Erythroblast (primary cell): ENCODE measurements at regions not wholly inside any gene's neighbourhood (a gene's known extent, or its start where the extent isn't known, plus 50 kb on each side); places are given as distances from the start of the nearest gene placed in this dataset.

Experiments used
- GATA1 ChIP-seq: IDR thresholded peaks from 2 replicates; pipeline ENCODE4 v1.6.1; 2011; ENCODE audit warnings: low read depth, mild to moderate bottlenecking, control low read depth, low read length, moderate library complexity
- POLR2A ChIP-seq: IDR thresholded peaks from 2 replicates; pipeline ENCODE4 v1.6.1; 2011; ENCODE audit warnings: mild to moderate bottlenecking, low read length

DNA sequence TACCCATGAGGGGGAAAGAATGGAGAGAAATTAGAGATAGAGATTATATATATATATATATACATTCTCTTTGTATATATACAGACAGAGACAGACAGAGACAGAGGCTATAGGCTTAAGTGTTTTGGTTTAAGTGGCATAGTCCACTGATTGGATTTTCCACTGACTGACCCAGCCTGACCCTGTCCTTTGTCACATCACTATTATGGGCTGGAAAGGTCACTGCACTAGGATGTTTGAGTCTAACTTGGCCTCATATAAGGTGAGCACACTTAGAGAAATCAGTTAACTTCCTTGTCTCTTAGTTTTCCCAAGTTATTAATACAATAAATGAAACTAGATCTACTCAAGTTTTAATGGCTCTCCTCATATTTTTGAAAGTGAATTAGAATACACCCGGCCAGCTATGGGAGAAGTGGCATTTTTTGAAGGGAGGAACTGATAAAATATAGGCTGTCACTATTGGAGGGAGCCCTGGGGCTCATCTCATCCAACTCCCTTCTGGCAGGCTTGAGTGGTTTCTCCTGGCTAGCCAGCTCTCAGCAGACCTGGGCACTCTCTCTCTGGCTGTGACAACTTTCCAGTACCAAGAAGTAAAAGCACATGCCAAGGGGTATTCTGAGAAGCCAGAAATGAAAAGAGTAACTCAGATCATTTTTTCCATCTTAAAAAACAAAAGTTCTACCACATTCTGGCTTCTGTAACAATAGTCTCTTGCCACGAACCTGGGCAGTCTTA lies 455.6 kb upstream of the ANKRD30A start:
- TF ChIP-seq POLR2A (no peak), GATA1 (no peak)
